HEK293T (cell line): ENCODE measurements at regions not wholly inside any gene's neighbourhood (a gene's known extent, or its start where the extent isn't known, plus 50 kb on each side); places are given as distances from the start of the nearest gene placed in this dataset.

Source experiments
- ARNT ChIP-seq: fragments of 450-650 bp; IDR thresholded peaks from 2 replicates; pipeline ENCODE4 v1.6.1; 2017; ENCODE audit warnings: mild to moderate bottlenecking
- BHLHE40 ChIP-seq: fragments of 450-650 bp; IDR thresholded peaks from 2 replicates; pipeline ENCODE4 v1.6.1; 2016; ENCODE audit warnings: mild to moderate bottlenecking, moderate library complexity, borderline replicate concordance
- CTBP1 ChIP-seq: fragments of 450-650 bp; IDR thresholded peaks from 2 replicates; pipeline ENCODE4 v1.6.1; 2016; ENCODE audit warnings: borderline replicate concordance
- ELF4 ChIP-seq: fragments of 450-650 bp; IDR thresholded peaks from 2 replicates; pipeline ENCODE4 v1.6.1; 2017; ENCODE audit warnings: antibody characterized with exemption
- FOXA1 ChIP-seq: fragments of 450-650 bp; IDR thresholded peaks from 2 replicates; pipeline ENCODE4 v1.6.1; 2016; ENCODE audit warnings: mild to moderate bottlenecking
- FOXK2 ChIP-seq: fragments of 450-650 bp; IDR thresholded peaks from 2 replicates; pipeline ENCODE4 v1.6.1; 2016; ENCODE audit warnings: mild to moderate bottlenecking
- FOXM1 ChIP-seq: fragments of 450-650 bp; IDR thresholded peaks from 2 replicates; pipeline ENCODE4 v1.6.1; 2017; ENCODE audit warnings: mild to moderate bottlenecking, borderline replicate concordance
- HDGF ChIP-seq: fragments of 450-650 bp; IDR thresholded peaks from 2 replicates; pipeline ENCODE4 v1.6.1; 2017; ENCODE audit warnings: antibody characterized with exemption, borderline replicate concordance
- L3MBTL2 ChIP-seq: fragments of 450-650 bp; conservative IDR thresholded peaks from 2 replicates; pipeline ENCODE4 v1.6.1; 2016; ENCODE audit warnings: mild to moderate bottlenecking
- NFRKB ChIP-seq: fragments of 450-650 bp; IDR thresholded peaks from 2 replicates; pipeline ENCODE4 v1.6.1; 2016; ENCODE audit warnings: mild to moderate bottlenecking, moderate library complexity
- SP1 ChIP-seq: fragments of 450-650 bp; IDR thresholded peaks from 2 replicates; pipeline ENCODE4 v1.6.1; 2017
- SUZ12 ChIP-seq: fragments of 450-650 bp; IDR thresholded peaks from 2 replicates; pipeline ENCODE4 v1.6.1; 2016; ENCODE audit warnings: mild to moderate bottlenecking
- TARDBP ChIP-seq: fragments of 450-650 bp; IDR thresholded peaks from 2 replicates; pipeline ENCODE4 v1.6.1; 2016
- ZNF384 ChIP-seq: fragments of 450-650 bp; IDR thresholded peaks from 2 replicates; pipeline ENCODE4 v1.6.1; 2016

DNA sequence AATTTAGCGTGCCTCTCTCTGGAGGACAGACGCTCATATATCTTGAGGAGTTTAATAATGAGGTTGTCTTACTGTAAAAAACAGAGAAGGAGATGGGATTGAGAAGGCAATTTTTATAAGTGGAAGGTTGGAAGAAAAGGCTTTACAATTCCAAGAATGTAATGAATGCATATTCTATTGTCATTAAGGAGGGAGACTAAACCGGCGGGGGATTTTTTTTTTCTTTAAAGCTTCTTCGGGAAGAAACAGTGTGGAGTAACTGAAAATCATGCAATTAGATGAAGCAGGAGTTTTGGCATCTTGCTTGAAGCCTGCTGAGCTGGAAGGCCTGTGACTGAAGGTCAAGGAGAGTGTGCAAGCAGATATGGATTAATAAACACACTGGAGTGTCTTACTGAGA is 124.4 kb downstream of the HRH4 start:
- TF ChIP-seq FOXM1 = no peak
- TF ChIP-seq CTBP1 = no peak
- TF ChIP-seq FOXA1 = no peak
- no peak for TF ChIP-seq FOXK2
- TF ChIP-seq SUZ12 = no peak
- no peak for TF ChIP-seq ELF4
- TF ChIP-seq BHLHE40 = no peak
- TF ChIP-seq SP1 = no peak
- no peak for TF ChIP-seq ARNT
- TF ChIP-seq TARDBP = no peak
- no peak for TF ChIP-seq ZNF384
- TF ChIP-seq L3MBTL2 = no peak
- TF ChIP-seq NFRKB = no peak
- TF ChIP-seq HDGF = no peak
